ENCODE measurements at regions not wholly inside any gene's neighbourhood (a gene's known extent, or its start where the extent isn't known, plus 50 kb on each side); places are given as distances from the start of the nearest gene placed in this dataset.

DNA sequence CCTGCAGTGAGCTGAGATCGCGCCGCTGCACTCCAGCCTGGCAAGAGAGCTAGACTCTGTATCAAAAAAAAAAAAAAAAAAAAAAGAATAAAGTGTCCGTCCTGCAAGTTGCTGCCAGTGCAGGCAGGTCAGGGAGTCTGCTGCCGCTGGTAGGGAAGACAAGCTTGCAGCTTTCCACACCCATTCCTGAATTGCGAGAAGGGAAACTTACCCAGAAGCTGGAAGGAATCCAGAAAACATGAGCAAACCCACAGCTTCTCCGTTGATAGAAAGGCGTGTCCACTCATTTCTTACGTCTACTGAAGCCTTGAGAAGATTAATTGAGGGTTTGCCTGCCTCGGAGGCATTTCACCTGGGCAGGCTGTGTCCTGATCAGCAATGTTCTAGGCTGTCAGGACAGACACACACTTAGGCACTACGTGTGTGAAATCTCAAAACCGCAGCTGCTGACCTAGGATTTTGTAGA, 61.6 kb upstream of the DSP start:
- TF ChIP-seq, protein P1, sequence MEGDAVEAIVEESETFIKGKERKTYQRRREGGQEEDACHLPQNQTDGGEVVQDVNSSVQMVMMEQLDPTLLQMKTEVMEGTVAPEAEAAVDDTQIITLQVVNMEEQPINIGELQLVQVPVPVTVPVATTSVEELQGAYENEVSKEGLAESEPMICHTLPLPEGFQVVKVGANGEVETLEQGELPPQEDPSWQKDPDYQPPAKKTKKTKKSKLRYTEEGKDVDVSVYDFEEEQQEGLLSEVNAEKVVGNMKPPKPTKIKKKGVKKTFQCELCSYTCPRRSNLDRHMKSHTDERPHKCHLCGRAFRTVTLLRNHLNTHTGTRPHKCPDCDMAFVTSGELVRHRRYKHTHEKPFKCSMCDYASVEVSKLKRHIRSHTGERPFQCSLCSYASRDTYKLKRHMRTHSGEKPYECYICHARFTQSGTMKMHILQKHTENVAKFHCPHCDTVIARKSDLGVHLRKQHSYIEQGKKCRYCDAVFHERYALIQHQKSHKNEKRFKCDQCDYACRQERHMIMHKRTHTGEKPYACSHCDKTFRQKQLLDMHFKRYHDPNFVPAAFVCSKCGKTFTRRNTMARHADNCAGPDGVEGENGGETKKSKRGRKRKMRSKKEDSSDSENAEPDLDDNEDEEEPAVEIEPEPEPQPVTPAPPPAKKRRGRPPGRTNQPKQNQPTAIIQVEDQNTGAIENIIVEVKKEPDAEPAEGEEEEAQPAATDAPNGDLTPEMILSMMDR (IDR thresholded peaks at IDR 0.05): no peak
- TF ChIP-seq POLR2A (IDR thresholded peaks at IDR 0.05): no peak
